C4-2B (cell line): ENCODE measurements at regions not wholly inside any gene's neighbourhood (a gene's known extent, or its start where the extent isn't known, plus 50 kb on each side); places are given as distances from the start of the nearest gene placed in this dataset.
"Not testable (repeated sequence)": the region's sequence is repeated elsewhere in the genome, so short reads cannot be mapped to it uniquely, and the experiment has no call there.

Experiments used
- H3K27ac ChIP-seq: fragments of 450-650 bp; 2 replicates; pipeline ENCODE4 v1.5.1; 2017
- CTCF ChIP-seq: fragments of 450-650 bp; conservative IDR thresholded peaks from 2 replicates; pipeline ENCODE4 v1.5.1; 2017; ENCODE audit warnings: mild to moderate bottlenecking
- ZFX ChIP-seq: fragments of 450-650 bp; IDR thresholded peaks from 2 replicates; pipeline ENCODE4 v1.6.1; 2017

DNA sequence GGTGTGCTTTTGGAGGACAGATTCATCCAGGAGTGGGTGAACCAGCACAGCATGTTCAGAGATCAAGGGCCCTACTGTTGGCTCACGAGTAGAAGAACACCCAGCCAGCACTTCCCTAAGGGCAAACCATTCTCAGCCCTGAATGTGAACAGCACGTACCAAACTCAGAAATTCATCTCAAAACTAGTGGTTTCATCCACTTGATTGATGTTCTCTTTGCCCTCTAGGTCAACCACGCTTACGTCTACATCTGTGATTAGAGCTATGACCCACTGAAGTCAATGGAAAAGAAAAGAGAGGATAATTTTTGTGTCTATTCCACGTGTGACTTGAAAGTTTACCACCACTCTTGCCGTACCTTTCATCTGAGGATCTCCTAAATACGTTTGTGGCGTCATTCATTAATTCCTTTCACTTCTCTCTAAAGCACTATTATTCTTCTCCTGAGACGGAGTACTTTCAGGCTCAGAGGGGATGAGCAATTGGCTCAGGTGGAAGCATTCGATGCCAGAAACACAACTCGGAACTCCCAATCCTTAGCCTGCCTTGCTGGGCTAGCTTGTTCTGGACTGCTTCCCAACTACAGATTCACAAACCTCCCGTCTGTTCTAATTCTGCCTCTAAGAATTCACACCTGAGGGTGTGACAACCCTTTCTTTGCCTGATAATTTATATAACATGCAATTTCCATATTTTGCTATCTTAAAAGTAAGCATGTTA is 57.3 kb upstream of the HIVEP3 start:
- no peak overlapping the region for H3K27ac ChIP-seq
- TF ChIP-seq ZFX: no peak
- TF ChIP-seq CTCF: no peak

- TF ChIP-seq ZFX (no peak), CTCF (no peak)
- no peak overlapping the region for H3K27ac ChIP-seq
These were observed 56.4 kb upstream of the HIVEP3 start for GRCh38 chr1:41975121-41975520.

DNA sequence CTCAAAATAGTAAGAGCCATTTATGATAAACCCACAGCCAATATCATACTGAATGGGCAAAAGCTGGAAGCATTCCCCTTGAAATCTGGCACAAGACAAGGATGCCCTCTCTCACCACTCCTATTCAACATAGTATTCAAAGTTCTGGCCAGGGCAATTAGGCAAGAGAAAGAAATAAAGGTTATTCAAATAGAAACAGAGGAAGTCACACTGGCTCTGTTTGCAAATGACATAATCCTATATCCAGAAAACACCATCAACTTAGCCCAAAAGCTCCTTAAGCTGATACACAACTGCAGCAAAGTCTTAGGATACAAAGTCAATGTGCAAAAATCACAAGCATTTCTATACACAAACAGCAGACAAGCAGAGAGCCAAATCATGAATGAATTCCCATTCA is 49.8 kb upstream of the HIVEP3 start:
- not testable (repeated sequence) for H3K27ac ChIP-seq
